ENCODE measurements at regions not wholly inside any gene's neighbourhood (a gene's known extent, or its start where the extent isn't known, plus 50 kb on each side); places are given as distances from the start of the nearest gene placed in this dataset.

GRCh38 chr17:77001487-77001886 lies 133.3 kb downstream of the MGAT5B start:
- H3K4me3 Mint-ChIP-seq = no peak overlapping the region
- no peaks in the 10 kb centered on the region for H3K9me3 Mint-ChIP-seq
- H3K4me1 Mint-ChIP-seq = peaks cover 35% of the 10 kb centered on the region
- H3K27ac Mint-ChIP-seq = peak overlapping the region; percentile 41
- no peaks in the 10 kb centered on the region for H3K36me3 Mint-ChIP-seq
- H3K27me3 Mint-ChIP-seq = no peaks in the 10 kb centered on the region

- no peak overlapping the region for H3K27ac Mint-ChIP-seq
- no peaks in the 10 kb centered on the region for H3K27me3 Mint-ChIP-seq
- H3K4me1 Mint-ChIP-seq = peaks cover 27% of the 10 kb centered on the region
- no peak overlapping the region for H3K4me3 Mint-ChIP-seq
- H3K9me3 Mint-ChIP-seq = no peaks in the 10 kb centered on the region
- H3K36me3 Mint-ChIP-seq = no peaks in the 10 kb centered on the region
Measured at GRCh38 chr17:77002103-77003045, 134.2 kb downstream of the MGAT5B start.

DNA sequence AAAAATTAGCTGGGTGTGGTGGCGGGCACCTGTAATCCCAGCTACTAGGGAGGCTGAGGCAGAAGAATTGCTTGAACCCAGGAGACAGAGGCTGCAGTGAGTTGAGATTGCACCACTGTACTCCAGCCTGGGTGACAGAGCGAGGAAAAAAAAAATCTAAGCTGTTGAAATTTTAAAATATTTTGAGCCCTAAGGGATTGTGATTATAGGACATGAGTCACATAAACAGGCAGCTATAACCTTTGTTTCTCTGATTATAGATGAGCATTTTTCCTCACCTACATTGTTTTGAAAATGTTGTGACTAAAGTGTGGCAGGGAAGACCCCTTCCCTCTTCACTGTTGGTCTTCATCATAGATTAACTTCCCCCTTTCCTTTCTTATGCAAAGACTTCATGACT lies 135.5 kb downstream of the MGAT5B start:
- Mint-ChIP-seq H3K9me3 (no peaks in the 10 kb centered on the region), H3K27me3 (no peaks in the 10 kb centered on the region), H3K4me3 (no peak overlapping the region), H3K27ac (no peak overlapping the region), H3K36me3 (no peaks in the 10 kb centered on the region), H3K4me1 (peaks cover 13% of the 10 kb centered on the region)

GRCh38 chr17:77006971-77007649 lies 133.7 kb upstream of the SEC14L1 start:
- peaks cover 3% of the 10 kb centered on the region for H3K36me3 Mint-ChIP-seq
- H3K9me3 Mint-ChIP-seq = no peaks in the 10 kb centered on the region
- H3K27ac Mint-ChIP-seq = no peak overlapping the region
- no peak overlapping the region for H3K4me3 Mint-ChIP-seq
- H3K4me1 Mint-ChIP-seq = no peaks in the 10 kb centered on the region
- no peaks in the 10 kb centered on the region for H3K27me3 Mint-ChIP-seq

DNA sequence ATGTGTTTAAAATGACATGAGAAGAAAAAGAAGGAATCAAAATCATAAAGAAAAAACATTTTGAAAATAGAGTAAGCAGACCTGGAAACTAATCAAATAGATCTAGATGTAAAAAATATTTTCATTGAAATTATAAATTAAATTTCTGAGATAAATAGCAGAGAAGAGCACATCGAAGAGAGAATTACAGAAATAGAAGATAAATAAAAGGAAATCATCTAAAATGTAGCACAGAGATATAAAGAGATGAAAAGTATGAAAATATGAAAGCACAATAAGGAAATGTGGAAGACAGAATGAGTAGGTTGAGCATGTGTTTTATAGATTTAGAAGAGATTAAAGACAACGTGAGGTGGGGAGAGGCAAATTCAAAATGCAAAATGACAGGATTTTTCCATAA lies 130.9 kb upstream of the SEC14L1 start:
- Mint-ChIP-seq H3K27me3 (no peaks in the 10 kb centered on the region), H3K4me3 (no peak overlapping the region), H3K36me3 (peaks cover 3% of the 10 kb centered on the region), H3K4me1 (no peaks in the 10 kb centered on the region), H3K27ac (no peak overlapping the region), H3K9me3 (no peaks in the 10 kb centered on the region)

DNA sequence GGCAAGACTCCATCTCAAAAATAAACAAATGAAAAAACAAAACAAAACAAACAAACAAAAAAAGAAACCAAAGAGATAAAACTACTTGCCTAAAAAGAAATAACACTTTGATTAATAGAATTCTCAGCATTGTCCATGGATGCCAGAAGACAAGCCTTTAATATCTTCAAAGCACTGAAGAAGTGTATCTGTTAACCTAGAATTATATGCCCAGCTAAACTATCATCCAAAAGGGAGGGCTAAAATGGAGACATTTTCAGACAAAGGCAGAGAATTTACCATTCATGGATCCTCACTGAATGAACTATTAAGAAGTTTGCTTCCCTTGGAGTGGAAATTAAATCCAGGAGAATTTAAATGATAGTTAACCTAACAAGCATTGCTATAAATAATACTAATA lies 130.1 kb upstream of the SEC14L1 start:
- no peak overlapping the region for H3K27ac Mint-ChIP-seq
- H3K36me3 Mint-ChIP-seq = peaks cover 3% of the 10 kb centered on the region
- H3K4me3 Mint-ChIP-seq = no peak overlapping the region
- no peaks in the 10 kb centered on the region for H3K4me1 Mint-ChIP-seq
- no peaks in the 10 kb centered on the region for H3K9me3 Mint-ChIP-seq
- no peaks in the 10 kb centered on the region for H3K27me3 Mint-ChIP-seq

GRCh38 chr17:77011173-77012011 lies 129.4 kb upstream of the SEC14L1 start:
- Mint-ChIP-seq H3K36me3 (peaks cover 3% of the 10 kb centered on the region), H3K9me3 (no peaks in the 10 kb centered on the region), H3K27ac (no peak overlapping the region), H3K27me3 (no peaks in the 10 kb centered on the region), H3K4me1 (no peaks in the 10 kb centered on the region), H3K4me3 (no peak overlapping the region)

- H3K27me3 Mint-ChIP-seq = no peaks in the 10 kb centered on the region
- no peak overlapping the region for H3K27ac Mint-ChIP-seq
- no peak overlapping the region for H3K4me3 Mint-ChIP-seq
- H3K4me1 Mint-ChIP-seq = no peaks in the 10 kb centered on the region
- no peaks in the 10 kb centered on the region for H3K36me3 Mint-ChIP-seq
- peaks cover 7% of the 10 kb centered on the region for H3K9me3 Mint-ChIP-seq
Measured at GRCh38 chr17:77018504-77018903, 122.3 kb upstream of the SEC14L1 start.

GRCh38 chr17:77019893-77020379 lies 120.8 kb upstream of the SEC14L1 start:
- Mint-ChIP-seq H3K27me3 (no peaks in the 10 kb centered on the region), H3K4me1 (no peaks in the 10 kb centered on the region), H3K9me3 (peaks cover 7% of the 10 kb centered on the region), H3K36me3 (no peaks in the 10 kb centered on the region), H3K4me3 (no peak overlapping the region), H3K27ac (no peak overlapping the region)

- no peak overlapping the region for H3K27ac Mint-ChIP-seq
- peaks cover 7% of the 10 kb centered on the region for H3K9me3 Mint-ChIP-seq
- H3K4me3 Mint-ChIP-seq = no peak overlapping the region
- no peaks in the 10 kb centered on the region for H3K4me1 Mint-ChIP-seq
- H3K27me3 Mint-ChIP-seq = no peaks in the 10 kb centered on the region
- H3K36me3 Mint-ChIP-seq = no peaks in the 10 kb centered on the region
Measured at GRCh38 chr17:77020973-77021372, 119.8 kb upstream of the SEC14L1 start.

GRCh38 chr17:77022766-77023165 lies 118.0 kb upstream of the SEC14L1 start:
- no peak overlapping the region for H3K27ac Mint-ChIP-seq
- no peaks in the 10 kb centered on the region for H3K27me3 Mint-ChIP-seq
- no peak overlapping the region for H3K4me3 Mint-ChIP-seq
- no peaks in the 10 kb centered on the region for H3K4me1 Mint-ChIP-seq
- H3K36me3 Mint-ChIP-seq = peaks cover 3% of the 10 kb centered on the region
- peaks cover 7% of the 10 kb centered on the region for H3K9me3 Mint-ChIP-seq

DNA sequence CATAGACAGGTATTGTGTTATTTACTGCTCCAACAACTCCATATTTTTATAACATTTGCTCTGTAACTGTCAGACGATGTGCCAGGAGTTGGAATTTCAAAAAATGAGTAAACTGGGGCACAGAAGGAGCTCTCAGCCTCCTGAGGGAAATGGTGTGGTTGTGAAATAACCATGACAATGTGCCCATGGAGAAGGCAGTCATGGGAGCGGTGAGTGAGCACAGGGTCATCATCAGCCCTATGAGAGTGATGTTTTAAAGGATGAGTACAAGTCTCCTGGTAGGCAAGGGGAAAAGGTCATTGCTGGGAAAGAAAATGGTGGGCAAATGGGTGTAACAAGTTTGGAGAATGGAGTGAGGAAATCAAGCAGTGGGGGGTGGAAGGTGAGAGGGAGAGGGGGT lies 115.0 kb upstream of the SEC14L1 start:
- H3K27me3 Mint-ChIP-seq = no peaks in the 10 kb centered on the region
- H3K9me3 Mint-ChIP-seq = peaks cover 7% of the 10 kb centered on the region
- no peaks in the 10 kb centered on the region for H3K4me1 Mint-ChIP-seq
- no peak overlapping the region for H3K4me3 Mint-ChIP-seq
- peaks cover 3% of the 10 kb centered on the region for H3K36me3 Mint-ChIP-seq
- H3K27ac Mint-ChIP-seq = no peak overlapping the region

DNA sequence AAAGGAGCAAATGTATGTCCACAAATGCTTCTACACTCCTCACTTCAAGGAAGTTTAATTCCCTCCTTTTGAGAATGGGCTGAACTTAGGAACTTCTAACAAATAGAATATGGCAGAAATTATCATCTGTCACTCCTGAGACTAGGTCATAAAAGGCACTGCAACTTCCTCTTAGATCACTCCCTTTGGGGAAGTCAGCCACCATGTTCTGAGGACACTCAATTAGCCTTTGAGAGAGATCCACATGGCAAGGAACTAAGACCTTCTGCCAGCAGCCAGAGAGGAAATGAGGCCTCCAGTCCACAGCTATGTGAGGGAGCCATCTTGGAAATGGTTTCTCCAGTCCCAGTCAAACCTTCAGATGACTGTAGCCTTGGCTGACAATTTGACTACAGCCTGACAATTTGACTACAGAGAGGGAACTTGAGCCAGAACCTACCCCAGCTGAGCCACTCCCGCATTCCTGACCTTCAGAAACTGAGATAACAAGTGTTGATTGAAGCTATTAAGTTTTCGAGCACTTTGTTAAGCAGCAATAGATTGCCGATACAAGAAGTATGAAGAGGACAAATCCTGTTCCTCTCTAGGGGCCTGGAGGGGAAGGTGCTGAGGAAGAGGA lies 113.4 kb upstream of the SEC14L1 start:
- no peaks in the 10 kb centered on the region for H3K27me3 Mint-ChIP-seq
- peaks cover 3% of the 10 kb centered on the region for H3K36me3 Mint-ChIP-seq
- H3K4me1 Mint-ChIP-seq = no peaks in the 10 kb centered on the region
- no peaks in the 10 kb centered on the region for H3K9me3 Mint-ChIP-seq
- no peak overlapping the region for H3K4me3 Mint-ChIP-seq
- H3K27ac Mint-ChIP-seq = no peak overlapping the region

GRCh38 chr17:77028900-77029299 lies 111.9 kb upstream of the SEC14L1 start:
- Mint-ChIP-seq H3K9me3 (no peaks in the 10 kb centered on the region), H3K4me1 (no peaks in the 10 kb centered on the region), H3K36me3 (peaks cover 3% of the 10 kb centered on the region), H3K4me3 (no peak overlapping the region), H3K27ac (no peak overlapping the region), H3K27me3 (no peaks in the 10 kb centered on the region)

DNA sequence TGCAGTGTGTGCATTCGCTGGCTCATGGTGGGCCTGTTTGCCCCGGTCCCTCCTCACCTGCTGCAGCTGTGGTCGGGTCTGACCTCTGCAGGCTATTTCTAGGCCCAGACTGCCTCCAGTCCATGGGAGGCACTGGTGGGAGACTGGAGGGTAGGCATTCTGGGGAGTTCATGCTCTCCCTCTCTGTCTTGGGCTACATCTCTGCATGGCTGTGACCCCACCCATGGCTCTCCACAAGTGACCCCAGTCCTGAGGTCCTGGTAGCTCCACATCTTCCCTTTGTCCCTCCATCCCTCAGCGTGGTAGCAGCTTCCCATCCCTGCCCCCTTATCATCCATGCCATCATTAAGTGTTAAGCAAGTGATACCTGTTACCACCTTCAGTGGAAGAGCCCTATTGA lies 107.8 kb upstream of the SEC14L1 start:
- H3K36me3 Mint-ChIP-seq = no peaks in the 10 kb centered on the region
- peaks cover 2% of the 10 kb centered on the region for H3K27me3 Mint-ChIP-seq
- H3K4me3 Mint-ChIP-seq = no peak overlapping the region
- H3K9me3 Mint-ChIP-seq = no peaks in the 10 kb centered on the region
- H3K27ac Mint-ChIP-seq = no peak overlapping the region
- no peaks in the 10 kb centered on the region for H3K4me1 Mint-ChIP-seq
